A549 (cell line): ENCODE measurements at regions not wholly inside any gene's neighbourhood (a gene's known extent, or its start where the extent isn't known, plus 50 kb on each side); places are given as distances from the start of the nearest gene placed in this dataset.

Experiments used
- ATAC-seq, 2 experiments: fragments of 200-7000 bp in 1 of 2; fragments of >200 bp in 1 of 2; cut with Nextera tagmentation in 1 of 2; cut with Tn5 transposase in 1 of 2; 3 replicates each; pipeline versions ENCODE4 v1.8.0 to v1.9.1; 2018 to 2020; ENCODE audit warnings: mild to moderate bottlenecking in 1 of 2, moderate library complexity in 1 of 2
- CTCF ChIA-PET: fragments of 300-600 bp; sonication (Branson Sonifier 250); formaldehyde crosslinking; extraction: SDS; loops from one replicate; lab custom pipeline; 2021; ENCODE audit warnings: antibody characterized with exemption, inconsistent platforms; lab: Yijun Ruan, JAX
- POLR2A ChIA-PET: fragments of 350-600 bp; formaldehyde crosslinking; extraction: SDS; loops from one replicate; lab custom pipeline; 2021; ENCODE audit warnings: antibody characterized with exemption, inconsistent platforms; lab: Yijun Ruan, JAX
- DNase-seq, 2 experiments: peaks; one replicate each; pipeline versions ENCODE4 v3.0.0 to v3.0.0-alpha.2; 2011 to 2016; ENCODE audit warnings: low read depth in 1 of 2, low spot score in 1 of 2
- FAIRE-seq: peaks from 2 replicates; lab custom pipeline; 2011; peaks lifted over from hg19 to GRCh38; lab: Jason Lieb, UNC
- H3K27ac ChIP-seq, 2 experiments: fragments of >200 bp; sonication (Bioruptor Twin); formaldehyde crosslinking; 3 replicates each; pipeline ENCODE4 v1.5.1; 2016 to 2017
- H3K4me1 ChIP-seq: fragments of >200 bp; sonication (Bioruptor Twin); formaldehyde crosslinking; 3 replicates; pipeline ENCODE4 v1.6.1; 2016
- H3K4me2 ChIP-seq: fragments of >200 bp; sonication (Bioruptor Twin); formaldehyde crosslinking; 3 replicates; pipeline ENCODE4 v1.6.1; 2016
- H3K4me3 ChIP-seq: fragments of >200 bp; sonication (Bioruptor Twin); formaldehyde crosslinking; 3 replicates; pipeline ENCODE4 v1.5.1; 2016
- H3K9me3 ChIP-seq: fragments of >200 bp; sonication (Bioruptor Twin); formaldehyde crosslinking; 3 replicates; pipeline ENCODE4 v1.6.1; 2016
- BCL3 ChIP-seq: fragments of >200 bp; sonication (Bioruptor Twin); formaldehyde crosslinking; IDR thresholded peaks from 3 replicates; pipeline ENCODE4 v1.6.1; 2016
- BHLHE40 ChIP-seq: IDR thresholded peaks from 2 replicates; pipeline ENCODE4 v1.6.1; 2012; ENCODE audit warnings: low read depth, low read length, inconsistent platforms
- CBX2 ChIP-seq: fragments of 200-600 bp; sonication (generic); IDR thresholded peaks from 2 replicates; pipeline ENCODE4 v1.6.1; 2016; ENCODE audit warnings: low read depth, mild to moderate bottlenecking, borderline replicate concordance
- CEBPB ChIP-seq, 2 experiments: fragments of >200 bp in 1 of 2; sonication (Bioruptor Twin) in 1 of 2; formaldehyde crosslinking in 1 of 2; IDR thresholded peaks; 2 replicates each; pipeline ENCODE4 v1.6.1; 2012 to 2016
- CHD2 ChIP-seq: fragments of 150-350 bp; IDR thresholded peaks from 2 replicates; pipeline ENCODE4 v1.6.1; 2014; ENCODE audit warnings: low read length; ENCODE audit not compliant: partially characterized antibody
- CHD4 ChIP-seq: fragments of 200-600 bp; sonication (generic); IDR thresholded peaks from 2 replicates; pipeline ENCODE4 v1.6.1; 2016; ENCODE audit warnings: antibody characterized with exemption, mild to moderate bottlenecking, borderline replicate concordance
- EHF ChIP-seq: fragments of 250-450 bp; sonication (Bioruptor Pico); IDR thresholded peaks from 2 replicates; pipeline ENCODE4 v1.5.0; 2020; ENCODE audit warnings: mild to moderate bottlenecking
- FOSB ChIP-seq: fragments of 250-450 bp; sonication (Bioruptor Pico); IDR thresholded peaks from 2 replicates; pipeline ENCODE4 v1.5.0; 2020; ENCODE audit warnings: mild to moderate bottlenecking, moderate library complexity
- GATA3 ChIP-seq: IDR thresholded peaks from 2 replicates; pipeline ENCODE4 v1.6.1; 2012; ENCODE audit warnings: borderline replicate concordance
- HDAC2 ChIP-seq: fragments of 200-600 bp; sonication (generic); IDR thresholded peaks from 2 replicates; pipeline ENCODE4 v1.6.1; 2016
- HEYL ChIP-seq: fragments of 250-450 bp; sonication (Bioruptor Pico); IDR thresholded peaks from 2 replicates; pipeline ENCODE4 v1.8.0; 2021; ENCODE audit warnings: mild to moderate bottlenecking, moderate library complexity
- HOXB5 ChIP-seq: fragments of 250-450 bp; sonication (Bioruptor Pico); IDR thresholded peaks from 2 replicates; pipeline ENCODE4 v1.5.0; 2020; ENCODE audit warnings: mild to moderate bottlenecking, moderate library complexity
- JUN ChIP-seq, 2 experiments: fragments of >200 bp; sonication (Bioruptor Twin); formaldehyde crosslinking; IDR thresholded peaks; 2 replicates in 1 of 2; 3 replicates in 1 of 2; pipeline ENCODE4 v1.6.1; 2016 to 2017
- JUNB ChIP-seq: fragments of >200 bp; sonication (Bioruptor Twin); formaldehyde crosslinking; IDR thresholded peaks from 2 replicates; pipeline ENCODE4 v1.6.1; 2016
- KDM5A ChIP-seq: fragments of 200-600 bp; sonication (generic); IDR thresholded peaks from 2 replicates; pipeline ENCODE4 v1.6.1; 2016; ENCODE audit warnings: antibody characterized with exemption, mild to moderate bottlenecking
- NFE2L2 ChIP-seq: fragments of 150-350 bp; conservative IDR thresholded peaks from 2 replicates; pipeline ENCODE4 v1.6.1; 2014; ENCODE audit warnings: low read length
- NPAS2 ChIP-seq: fragments of 250-450 bp; sonication (Bioruptor Pico); IDR thresholded peaks from 2 replicates; pipeline ENCODE4 v1.8.0; 2022; ENCODE audit warnings: mild to moderate bottlenecking, moderate library complexity, borderline replicate concordance
- PHF8 ChIP-seq: fragments of 200-600 bp; sonication (generic); IDR thresholded peaks from 2 replicates; pipeline ENCODE4 v1.6.1; 2016; ENCODE audit warnings: low read depth, mild to moderate bottlenecking, antibody characterized with exemption, moderate library complexity, borderline replicate concordance
- POLR2AphosphoS2 ChIP-seq: conservative IDR thresholded peaks from 2 replicates; pipeline ENCODE4 v1.6.1; 2012; ENCODE audit warnings: low read length, improper control_type of control experiment, inconsistent platforms
- SREBF2 ChIP-seq: fragments of 450-650 bp; IDR thresholded peaks from 2 replicates; pipeline ENCODE4 v1.6.1; 2014; ENCODE audit warnings: mild to moderate bottlenecking, moderate library complexity
- TFCP2L1 ChIP-seq: fragments of 250-450 bp; sonication (Bioruptor Pico); IDR thresholded peaks from 2 replicates; pipeline ENCODE4 v1.5.0; 2021; ENCODE audit warnings: mild to moderate bottlenecking
- TP53 ChIP-seq: fragments of 250-450 bp; sonication (Bioruptor Pico); IDR thresholded peaks from 2 replicates; pipeline ENCODE4 v1.5.0; 2021; ENCODE audit warnings: mild to moderate bottlenecking, moderate library complexity
- ZNF302 ChIP-seq: fragments of 250-450 bp; sonication (Bioruptor Pico); IDR thresholded peaks from 2 replicates; pipeline ENCODE4 v1.9.0; 2021; ENCODE audit warnings: inconsistent platforms, mild to moderate bottlenecking, moderate library complexity
- WGBS: methylation state at CpG from one replicate; pipeline ENCODE4 v1.1.6; 2017; ENCODE audit errors: missing lambda C conversion rate; 5-methylcytosine and 5-hydroxymethylcytosine counted together
- TF ChIP-seq, protein P1 (sequence below): fragments of 150-350 bp; IDR thresholded peaks from 2 replicates; pipeline ENCODE4 v1.6.1; 2014; ENCODE audit warnings: low read depth, mild to moderate bottlenecking, low read length
- TF ChIP-seq, protein P2 (sequence below): fragments of >200 bp; sonication (Bioruptor Twin); formaldehyde crosslinking; IDR thresholded peaks from 2 replicates; pipeline ENCODE4 v1.6.1; 2016
- TF ChIP-seq, protein P3 (sequence below): fragments of >200 bp; sonication (Bioruptor Twin); formaldehyde crosslinking; IDR thresholded peaks from 3 replicates; pipeline ENCODE4 v1.5.1; 2016
- TF ChIP-seq, protein P4 (sequence below): IDR thresholded peaks from 2 replicates; pipeline ENCODE4 v1.6.1; 2012; ENCODE audit warnings: low read depth, borderline replicate concordance

GRCh38 chr4:175927121-175927520 lies 115.1 kb upstream of the GPM6A start:
- Histone ChIP-seq H3K4me3 (no peak overlapping the region), H3K4me2 (no peak overlapping the region), H3K27ac (no peak overlapping the region), H3K9me3 (no peaks in the 10 kb centered on the region), H3K4me1 (no peaks in the 10 kb centered on the region)
- ChIA-PET CTCF (no interaction called here), POLR2A (no interaction called here)
- no peak for DNase-seq
- FAIRE-seq: no peak
- 78% methylated on average over 5 of the region's 5 CpGs for WGBS
- TF ChIP-seq, protein P1, sequence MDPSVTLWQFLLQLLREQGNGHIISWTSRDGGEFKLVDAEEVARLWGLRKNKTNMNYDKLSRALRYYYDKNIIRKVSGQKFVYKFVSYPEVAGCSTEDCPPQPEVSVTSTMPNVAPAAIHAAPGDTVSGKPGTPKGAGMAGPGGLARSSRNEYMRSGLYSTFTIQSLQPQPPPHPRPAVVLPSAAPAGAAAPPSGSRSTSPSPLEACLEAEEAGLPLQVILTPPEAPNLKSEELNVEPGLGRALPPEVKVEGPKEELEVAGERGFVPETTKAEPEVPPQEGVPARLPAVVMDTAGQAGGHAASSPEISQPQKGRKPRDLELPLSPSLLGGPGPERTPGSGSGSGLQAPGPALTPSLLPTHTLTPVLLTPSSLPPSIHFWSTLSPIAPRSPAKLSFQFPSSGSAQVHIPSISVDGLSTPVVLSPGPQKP: no peak
- TF ChIP-seq HOXB5: no peak
- TF ChIP-seq HDAC2: no peak
- no peak for TF ChIP-seq PHF8
- TF ChIP-seq, protein P2, sequence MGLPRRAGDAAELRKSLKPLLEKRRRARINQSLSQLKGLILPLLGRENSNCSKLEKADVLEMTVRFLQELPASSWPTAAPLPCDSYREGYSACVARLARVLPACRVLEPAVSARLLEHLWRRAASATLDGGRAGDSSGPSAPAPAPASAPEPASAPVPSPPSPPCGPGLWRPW: no peak
- TF ChIP-seq BHLHE40: no peak
- no peak for TF ChIP-seq CEBPB (IDR thresholded peaks at IDR 0.05)
- TF ChIP-seq, protein P3, sequence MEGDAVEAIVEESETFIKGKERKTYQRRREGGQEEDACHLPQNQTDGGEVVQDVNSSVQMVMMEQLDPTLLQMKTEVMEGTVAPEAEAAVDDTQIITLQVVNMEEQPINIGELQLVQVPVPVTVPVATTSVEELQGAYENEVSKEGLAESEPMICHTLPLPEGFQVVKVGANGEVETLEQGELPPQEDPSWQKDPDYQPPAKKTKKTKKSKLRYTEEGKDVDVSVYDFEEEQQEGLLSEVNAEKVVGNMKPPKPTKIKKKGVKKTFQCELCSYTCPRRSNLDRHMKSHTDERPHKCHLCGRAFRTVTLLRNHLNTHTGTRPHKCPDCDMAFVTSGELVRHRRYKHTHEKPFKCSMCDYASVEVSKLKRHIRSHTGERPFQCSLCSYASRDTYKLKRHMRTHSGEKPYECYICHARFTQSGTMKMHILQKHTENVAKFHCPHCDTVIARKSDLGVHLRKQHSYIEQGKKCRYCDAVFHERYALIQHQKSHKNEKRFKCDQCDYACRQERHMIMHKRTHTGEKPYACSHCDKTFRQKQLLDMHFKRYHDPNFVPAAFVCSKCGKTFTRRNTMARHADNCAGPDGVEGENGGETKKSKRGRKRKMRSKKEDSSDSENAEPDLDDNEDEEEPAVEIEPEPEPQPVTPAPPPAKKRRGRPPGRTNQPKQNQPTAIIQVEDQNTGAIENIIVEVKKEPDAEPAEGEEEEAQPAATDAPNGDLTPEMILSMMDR: no peak
- no peak for TF ChIP-seq HEYL
- TF ChIP-seq JUN (IDR thresholded peaks at IDR 0.05): no peak
- TF ChIP-seq CHD4: no peak
- no peak for TF ChIP-seq EHF (CRISPR knock-in tag)
- no peak for TF ChIP-seq TFCP2L1
- no peak for TF ChIP-seq POLR2AphosphoS2
- TF ChIP-seq CBX2: no peak
- no peak for ATAC-seq

- Histone ChIP-seq H3K27ac (no peak overlapping the region), H3K4me3 (no peak overlapping the region), H3K4me1 (no peaks in the 10 kb centered on the region), H3K4me2 (peak overlapping the region; percentile 43; the same call in 2 of the 3 replicates), H3K9me3 (no peaks in the 10 kb centered on the region)
- 19% methylated on average over 3 of the region's 3 CpGs for WGBS
- POLR2A ChIA-PET: no interaction called here
- TF ChIP-seq, protein P4, sequence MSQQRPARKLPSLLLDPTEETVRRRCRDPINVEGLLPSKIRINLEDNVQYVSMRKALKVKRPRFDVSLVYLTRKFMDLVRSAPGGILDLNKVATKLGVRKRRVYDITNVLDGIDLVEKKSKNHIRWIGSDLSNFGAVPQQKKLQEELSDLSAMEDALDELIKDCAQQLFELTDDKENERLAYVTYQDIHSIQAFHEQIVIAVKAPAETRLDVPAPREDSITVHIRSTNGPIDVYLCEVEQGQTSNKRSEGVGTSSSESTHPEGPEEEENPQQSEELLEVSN: no peak
- TF ChIP-seq HEYL (no peak), CHD2 (no peak), CEBPB (IDR thresholded peaks at IDR 0.05) (no peak), NPAS2 (CRISPR knock-in tag) (no peak), NFE2L2 (no peak), BCL3 (no peak), EHF (CRISPR knock-in tag) (no peak), PHF8 (no peak), HDAC2 (no peak), ZNF302 (CRISPR knock-in tag) (no peak), SREBF2 (no peak), KDM5A (no peak), JUNB (no peak), GATA3 (no peak), POLR2AphosphoS2 (no peak), FOSB (CRISPR knock-in tag) (no peak), TP53 (no peak)
- TF ChIP-seq, protein P1: no peak
- TF ChIP-seq, protein P2: no peak
- DNase-seq (no peak), ATAC-seq (no peak), FAIRE-seq (no peak)
- CTCF ChIA-PET: interaction anchor here (0.8 kb wide), 1 partner anchor 18 kb away, joined by 3 read pairs; no protein-coding TSS in a partner anchor
Observed at GRCh38 chr4:175929441-175929840, 117.4 kb upstream of the GPM6A start.
